Thyroid gland (tissue), 4 donors: ENCODE measurements at regions not wholly inside any gene's neighbourhood (a gene's known extent, or its start where the extent isn't known, plus 50 kb on each side); places are given as distances from the start of the nearest gene placed in this dataset.

Experiments
- POLR2A ChIP-seq, 2 donors: fragments of 450-650 bp; IDR thresholded peaks; one replicate each; pipeline ENCODE4 v1.6.1; 2017; ENCODE audit warnings: antibody characterized with exemption in 2 of 2, mild to moderate bottlenecking in 2 of 2, moderate library complexity in 1 of 2
- TF ChIP-seq, protein P1 (sequence below), 6 experiments: fragments of 200-600 bp in 3 of 6; fragments of 450-650 bp in 3 of 6; sonication (generic) in 3 of 6; IDR thresholded peaks; one replicate each; pipeline ENCODE4 v1.5.1; 2016 to 2019; ENCODE audit warnings: antibody characterized with exemption in 6 of 6, mild to moderate bottlenecking in 2 of 6, inconsistent platforms in 1 of 6, moderate library complexity in 1 of 6

DNA sequence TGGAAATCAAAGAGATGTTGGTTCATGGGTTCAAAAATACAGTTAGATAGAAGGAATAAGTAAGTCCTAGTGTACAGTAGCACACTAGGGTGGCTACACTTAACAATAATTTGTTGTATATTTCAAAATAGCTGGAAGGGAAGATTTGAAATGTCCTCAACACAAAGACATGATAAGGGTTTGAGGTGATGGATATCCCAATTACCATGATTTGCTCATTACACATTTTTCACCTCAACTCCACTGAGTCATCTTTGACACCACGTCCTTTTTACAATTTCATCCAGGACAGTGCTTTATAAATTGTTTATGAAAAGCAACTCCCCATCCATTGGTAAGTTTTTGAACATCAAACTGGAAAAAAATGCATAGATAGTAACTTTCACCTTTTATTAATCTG, 208.3 kb downstream of the ZC3H11B start:
- TF ChIP-seq, protein P1, sequence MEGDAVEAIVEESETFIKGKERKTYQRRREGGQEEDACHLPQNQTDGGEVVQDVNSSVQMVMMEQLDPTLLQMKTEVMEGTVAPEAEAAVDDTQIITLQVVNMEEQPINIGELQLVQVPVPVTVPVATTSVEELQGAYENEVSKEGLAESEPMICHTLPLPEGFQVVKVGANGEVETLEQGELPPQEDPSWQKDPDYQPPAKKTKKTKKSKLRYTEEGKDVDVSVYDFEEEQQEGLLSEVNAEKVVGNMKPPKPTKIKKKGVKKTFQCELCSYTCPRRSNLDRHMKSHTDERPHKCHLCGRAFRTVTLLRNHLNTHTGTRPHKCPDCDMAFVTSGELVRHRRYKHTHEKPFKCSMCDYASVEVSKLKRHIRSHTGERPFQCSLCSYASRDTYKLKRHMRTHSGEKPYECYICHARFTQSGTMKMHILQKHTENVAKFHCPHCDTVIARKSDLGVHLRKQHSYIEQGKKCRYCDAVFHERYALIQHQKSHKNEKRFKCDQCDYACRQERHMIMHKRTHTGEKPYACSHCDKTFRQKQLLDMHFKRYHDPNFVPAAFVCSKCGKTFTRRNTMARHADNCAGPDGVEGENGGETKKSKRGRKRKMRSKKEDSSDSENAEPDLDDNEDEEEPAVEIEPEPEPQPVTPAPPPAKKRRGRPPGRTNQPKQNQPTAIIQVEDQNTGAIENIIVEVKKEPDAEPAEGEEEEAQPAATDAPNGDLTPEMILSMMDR (IDR thresholded peaks at IDR 0.05) = no peak
- no peak for TF ChIP-seq POLR2A (IDR thresholded peaks at IDR 0.05)
